Activated T-cell treated with anti-CD3 and anti-CD28 coated beads for 48 hours (primary cell): ENCODE measurements at regions not wholly inside any gene's neighbourhood (a gene's known extent, or its start where the extent isn't known, plus 50 kb on each side); places are given as distances from the start of the nearest gene placed in this dataset.

Experiments used
- DNase-seq: peaks from one replicate; pipeline ENCODE4 v3.0.0-alpha.2; 2020; ENCODE audit warnings: low read depth

GRCh38 chr20:40161391-40161790 is 527.6 kb downstream of the MAFB start:
- DNase-seq = no peak

- peak; percentile 16 for DNase-seq
These were observed 528.9 kb downstream of the MAFB start for GRCh38 chr20:40160097-40160550.

GRCh38 chr20:40159276-40159675 is 529.8 kb downstream of the MAFB start:
- DNase-seq = no peak

- no peak for DNase-seq
These were observed 532.3 kb downstream of the MAFB start for GRCh38 chr20:40156600-40157317.

- no peak for DNase-seq
These were observed 534.5 kb downstream of the MAFB start for GRCh38 chr20:40154514-40154913.

- DNase-seq = no peak
These were observed 540.1 kb downstream of the MAFB start for GRCh38 chr20:40148886-40149285.

- no peak for DNase-seq
These were observed 543.0 kb downstream of the MAFB start for GRCh38 chr20:40146071-40146470.

- no peak for DNase-seq
These were observed 544.5 kb downstream of the MAFB start for GRCh38 chr20:40144581-40144980.

GRCh38 chr20:40134176-40134575 is 554.9 kb downstream of the MAFB start:
- DNase-seq = no peak

- DNase-seq = no peak
These were observed 568.2 kb downstream of the MAFB start for GRCh38 chr20:40120827-40121226.

GRCh38 chr20:40111282-40111681 is 577.8 kb downstream of the MAFB start:
- no peak for DNase-seq

- no peak for DNase-seq
These were observed 578.7 kb downstream of the MAFB start for GRCh38 chr20:40110311-40110831.

GRCh38 chr20:40109136-40109535 is 579.9 kb downstream of the MAFB start:
- DNase-seq = no peak

GRCh38 chr20:40108321-40108720 is 580.7 kb downstream of the MAFB start:
- no peak for DNase-seq

GRCh38 chr20:40104959-40105358 is 584.1 kb downstream of the MAFB start:
- no peak for DNase-seq

- DNase-seq = no peak
These were observed 585.6 kb downstream of the MAFB start for GRCh38 chr20:40103420-40103819.

- DNase-seq = no peak
These were observed 587.5 kb downstream of the MAFB start for GRCh38 chr20:40101560-40101959.

- DNase-seq = no peak
These were observed 588.8 kb downstream of the MAFB start for GRCh38 chr20:40100261-40100660.

- no peak for DNase-seq
These were observed 598.8 kb downstream of the MAFB start for GRCh38 chr20:40090236-40090635.

- no peak for DNase-seq
These were observed 601.5 kb downstream of the MAFB start for GRCh38 chr20:40087496-40087895.

- DNase-seq = no peak
These were observed 603.5 kb downstream of the MAFB start for GRCh38 chr20:40085513-40085912.

GRCh38 chr20:40082436-40082835 is 606.6 kb downstream of the MAFB start:
- no peak for DNase-seq

- DNase-seq = no peak
These were observed 607.4 kb downstream of the MAFB start for GRCh38 chr20:40081653-40082052.

- no peak for DNase-seq
These were observed 608.9 kb downstream of the MAFB start for GRCh38 chr20:40080041-40080652.
